ENCODE measurements at regions not wholly inside any gene's neighbourhood (a gene's known extent, or its start where the extent isn't known, plus 50 kb on each side); places are given as distances from the start of the nearest gene placed in this dataset.
A peak's percentile ranks its signal among the peaks of the same experiment; 100 is the strongest.

DNA sequence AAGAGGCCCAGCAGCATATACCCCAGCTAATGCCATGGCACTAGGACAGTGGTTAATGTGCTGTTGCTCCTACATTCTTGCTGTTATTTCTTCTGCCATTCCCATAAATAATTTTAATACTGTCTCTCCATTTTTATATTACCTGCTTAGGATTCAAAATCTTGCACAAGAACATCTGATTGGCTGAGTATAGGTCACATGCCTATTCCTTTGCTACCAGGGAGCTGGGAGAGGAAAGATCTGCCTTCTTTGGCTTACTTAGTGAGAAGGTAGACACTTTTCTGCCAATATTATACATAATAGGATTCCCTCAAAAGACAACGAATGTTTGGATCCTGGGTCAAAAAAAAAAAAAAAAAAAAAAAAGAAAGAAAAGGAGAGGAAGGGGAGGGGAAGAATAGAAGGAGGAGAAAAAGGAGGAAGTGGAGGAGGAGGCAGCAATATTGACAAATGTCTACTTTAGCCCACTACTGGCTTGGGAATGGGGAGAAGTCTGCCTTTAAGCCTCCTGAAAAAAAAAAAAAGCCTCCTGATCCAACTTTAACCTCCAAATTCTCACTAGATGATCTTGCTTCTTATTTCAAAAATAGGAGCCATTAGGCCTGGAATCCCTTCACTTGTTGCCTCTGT is 134.5 kb upstream of the HNRNPU start:
- DNase-seq (ENCODE audit: low spot score): no peak
- intact Hi-C loops (cut with DNase I): loop anchor here in 1 of 2 donors (10.0 kb wide), 1 partner anchor 56 kb away; no protein-coding TSS in a partner anchor

DNA sequence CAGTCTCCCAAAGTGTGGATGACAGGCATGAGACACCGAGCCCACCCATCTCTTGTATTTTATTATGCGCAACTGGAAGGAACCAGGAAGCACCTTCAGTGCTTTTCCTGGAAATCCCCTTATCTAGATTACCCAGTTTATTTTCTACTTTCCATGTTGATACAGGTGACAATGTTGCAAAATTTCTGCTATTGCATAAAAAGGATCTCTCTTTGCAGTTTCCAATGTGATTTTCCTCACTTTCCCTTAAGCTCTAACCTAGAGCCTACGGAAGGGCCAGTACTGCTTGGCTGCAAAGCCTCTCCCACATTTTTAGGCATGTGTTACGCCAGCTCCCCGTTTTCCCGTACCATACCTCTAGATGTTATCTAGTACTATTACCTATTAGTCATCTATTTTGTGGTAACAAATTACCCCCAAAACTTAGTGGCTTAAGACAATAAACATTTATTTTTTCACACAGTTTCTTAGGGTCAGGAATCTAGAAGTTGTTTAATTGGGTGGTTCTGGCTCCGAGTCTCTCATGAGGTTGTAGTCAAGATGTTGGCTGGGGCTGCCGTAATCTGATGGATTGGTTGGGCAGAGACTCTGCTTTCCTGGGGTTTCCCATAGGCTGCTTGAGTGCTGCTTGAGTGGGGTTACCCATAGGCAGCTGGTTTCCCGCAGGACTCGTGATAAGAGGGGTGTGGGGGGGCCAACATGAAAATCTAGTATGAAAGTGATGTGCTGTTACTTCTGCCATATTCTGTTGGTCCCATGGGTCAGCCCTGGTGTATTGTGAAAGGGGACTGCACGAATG is 131.5 kb upstream of the HNRNPU start:
- DNase-seq (ENCODE audit: low spot score): no peak
- intact Hi-C loops (cut with DNase I): loop anchor here in 1 of 2 donors (10.0 kb wide), 1 partner anchor 59 kb away; no protein-coding TSS in a partner anchor

DNA sequence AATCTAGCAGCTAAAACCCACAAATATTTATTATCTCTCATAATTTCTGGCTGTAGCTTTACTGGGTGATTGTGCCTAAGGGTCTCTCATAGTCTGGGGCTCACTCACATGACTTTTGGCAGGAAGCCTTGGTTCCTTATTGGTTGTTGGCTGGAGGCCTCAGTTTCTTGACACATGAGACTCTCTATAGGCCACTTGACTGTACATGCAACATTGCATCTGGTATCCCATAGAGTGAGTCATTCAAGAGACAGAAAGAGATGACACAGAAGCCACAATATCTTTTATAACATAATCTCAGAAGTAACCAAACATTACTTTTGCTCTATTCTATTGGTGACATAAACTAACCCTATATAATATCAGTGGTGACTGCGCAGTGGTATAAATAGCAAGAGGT is 128.5 kb upstream of the HNRNPU start:
- intact Hi-C loops (cut with DNase I): loop anchor here in 1 of 2 donors (10.0 kb wide), 1 partner anchor 62 kb away; no protein-coding TSS in a partner anchor
- DNase-seq (ENCODE audit: low spot score): no peak

DNA sequence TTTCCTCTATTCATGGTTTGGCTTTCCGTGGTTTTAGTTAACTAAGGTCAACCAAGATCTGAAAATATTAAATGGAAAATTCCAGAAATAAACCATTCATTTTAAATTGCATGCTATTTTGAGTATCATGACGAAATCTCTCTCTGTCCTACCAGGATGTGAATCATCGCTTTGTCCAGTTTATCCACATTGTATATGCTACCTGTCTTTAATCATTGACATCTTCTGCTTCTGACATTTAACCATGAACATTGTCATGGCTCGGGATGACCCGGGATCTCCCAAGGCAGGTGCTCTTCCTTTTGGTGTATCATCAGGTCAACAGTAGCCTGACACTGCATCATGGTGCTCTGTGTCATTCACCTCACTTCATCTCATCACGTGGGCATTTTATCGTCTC is 125.5 kb upstream of the HNRNPU start:
- no peak for DNase-seq (ENCODE audit: low spot score)
- intact Hi-C loops (cut with DNase I): loop anchor here in 1 of 2 donors (10.0 kb wide), 1 partner anchor 65 kb away; no protein-coding TSS in a partner anchor

DNA sequence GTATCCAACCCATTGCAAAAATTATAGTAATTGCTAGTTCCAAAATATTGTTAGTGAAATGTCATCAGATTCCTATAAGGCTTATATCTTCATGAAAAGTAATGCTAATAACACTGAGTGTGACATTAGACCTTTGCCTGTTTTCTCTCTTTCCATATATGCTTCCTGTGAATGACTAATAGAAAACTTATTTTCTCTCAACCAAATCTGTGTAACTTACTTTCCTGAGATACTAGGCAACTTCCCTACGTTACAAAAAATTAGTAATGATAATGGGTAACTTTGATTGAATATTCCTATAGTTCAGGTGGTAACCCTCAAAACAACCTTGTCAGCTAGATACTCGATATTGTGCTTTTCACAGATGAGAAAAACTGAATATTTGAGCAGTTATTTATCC is 124.2 kb upstream of the HNRNPU start:
- intact Hi-C loops (cut with DNase I): no loop called here
- no peak for DNase-seq (ENCODE audit: low spot score)

DNA sequence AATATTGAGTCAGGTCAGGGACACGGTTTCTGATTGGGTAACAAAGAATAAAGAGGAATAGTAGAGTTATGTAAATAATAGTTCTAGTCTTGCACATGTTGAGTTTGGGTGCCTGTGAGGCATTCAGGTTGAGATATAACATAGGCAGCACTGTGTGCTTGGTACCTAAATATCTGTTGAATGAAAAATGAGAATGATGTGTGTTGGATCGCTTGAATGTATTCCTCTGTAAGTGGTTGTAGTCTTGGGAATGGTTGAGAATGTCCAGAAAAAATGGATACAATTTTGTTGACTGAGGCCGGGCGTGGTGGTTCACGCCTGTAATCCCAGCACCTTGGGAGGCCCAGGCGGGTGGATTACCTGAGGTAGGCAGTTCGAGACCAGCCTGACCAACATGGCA is 116.3 kb upstream of the HNRNPU start:
- no peak for DNase-seq (ENCODE audit: low spot score)
- intact Hi-C loops (cut with DNase I): no loop called here

DNA sequence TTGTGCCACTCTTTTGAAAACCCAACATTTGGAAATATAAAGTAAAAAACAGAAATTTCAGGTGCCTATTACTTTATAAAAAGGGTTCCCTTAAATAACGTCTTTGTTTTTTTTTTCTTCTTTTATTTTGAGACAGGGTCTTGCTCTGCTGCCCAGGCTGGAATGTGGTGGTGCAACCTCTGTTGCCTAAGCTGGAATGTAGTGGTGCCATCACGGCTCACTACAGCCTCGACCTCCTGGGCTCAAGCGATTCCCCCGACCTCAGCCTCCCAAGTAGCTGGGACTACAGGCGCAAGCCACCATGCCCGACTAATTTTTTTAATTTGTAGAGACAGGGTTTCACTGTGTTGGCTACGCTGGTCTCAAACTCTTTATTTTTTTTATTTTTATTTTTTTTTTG is 110.2 kb upstream of the HNRNPU start:
- DNase-seq (ENCODE audit: low spot score): no peak
- intact Hi-C loops (cut with DNase I): loop anchor here in 1 of 2 donors (10.0 kb wide), 1 partner anchor 140 kb away; the partner anchor contains the start of gene COX20

DNA sequence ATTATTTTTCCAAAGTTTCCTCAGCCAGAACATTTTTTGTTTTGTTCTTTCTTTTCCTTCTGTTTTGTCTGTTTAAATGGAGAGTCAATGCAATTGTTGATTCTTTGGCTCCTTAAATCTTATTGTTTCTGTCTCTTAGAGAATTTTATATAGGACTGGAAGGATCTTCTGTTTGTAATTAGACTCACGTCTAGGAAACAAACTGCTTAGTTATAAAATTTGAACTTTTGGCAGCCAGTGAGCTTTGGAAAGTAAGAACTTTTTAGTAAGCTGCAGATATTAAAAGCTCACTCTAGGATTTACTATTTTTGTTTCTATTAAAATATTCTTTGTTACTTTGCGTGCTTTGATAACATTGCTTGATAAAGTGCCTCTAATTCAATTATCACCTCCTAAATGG is 109.8 kb upstream of the HNRNPU start:
- intact Hi-C loops (cut with DNase I): loop anchor here in 1 of 2 donors (10.0 kb wide), 1 partner anchor 139 kb away; the partner anchor contains the start of gene COX20
- no peak for DNase-seq (ENCODE audit: low spot score)

DNA sequence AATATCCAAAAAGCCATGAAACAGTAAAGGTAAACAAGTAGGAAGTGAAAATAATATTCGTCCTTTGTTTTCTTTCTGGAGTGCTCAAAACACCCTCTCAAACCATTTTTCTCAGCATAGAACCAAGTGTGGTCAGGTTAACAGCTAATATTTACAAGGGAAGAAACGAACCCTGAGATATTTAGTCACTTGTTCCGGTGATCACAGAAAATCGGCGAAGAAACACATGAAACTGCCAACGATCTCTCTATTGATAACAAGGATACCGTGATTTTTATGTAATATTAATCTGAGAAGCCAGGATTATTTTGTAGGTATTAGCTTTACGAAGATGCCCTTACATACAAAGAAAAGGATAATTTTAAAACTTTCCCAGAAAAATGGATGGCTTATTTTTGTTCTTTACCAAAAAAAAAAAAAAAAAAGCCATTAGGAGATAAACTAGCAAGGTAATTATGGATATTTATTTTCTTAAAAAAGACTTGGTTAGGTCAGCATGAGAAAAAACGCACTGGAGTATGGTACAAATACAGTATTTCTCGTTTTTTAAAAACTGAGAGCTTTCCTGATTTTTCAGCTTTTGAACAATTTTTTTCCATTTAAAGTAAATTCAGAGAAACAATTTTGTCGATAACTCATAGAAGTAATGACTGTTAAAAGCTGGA is 107.3 kb upstream of the HNRNPU start:
- intact Hi-C loops (cut with DNase I): loop anchor here in 1 of 2 donors (10.0 kb wide), 1 partner anchor 137 kb away; the partner anchor contains the start of gene COX20
- DNase-seq (ENCODE audit: low spot score): no peak

DNA sequence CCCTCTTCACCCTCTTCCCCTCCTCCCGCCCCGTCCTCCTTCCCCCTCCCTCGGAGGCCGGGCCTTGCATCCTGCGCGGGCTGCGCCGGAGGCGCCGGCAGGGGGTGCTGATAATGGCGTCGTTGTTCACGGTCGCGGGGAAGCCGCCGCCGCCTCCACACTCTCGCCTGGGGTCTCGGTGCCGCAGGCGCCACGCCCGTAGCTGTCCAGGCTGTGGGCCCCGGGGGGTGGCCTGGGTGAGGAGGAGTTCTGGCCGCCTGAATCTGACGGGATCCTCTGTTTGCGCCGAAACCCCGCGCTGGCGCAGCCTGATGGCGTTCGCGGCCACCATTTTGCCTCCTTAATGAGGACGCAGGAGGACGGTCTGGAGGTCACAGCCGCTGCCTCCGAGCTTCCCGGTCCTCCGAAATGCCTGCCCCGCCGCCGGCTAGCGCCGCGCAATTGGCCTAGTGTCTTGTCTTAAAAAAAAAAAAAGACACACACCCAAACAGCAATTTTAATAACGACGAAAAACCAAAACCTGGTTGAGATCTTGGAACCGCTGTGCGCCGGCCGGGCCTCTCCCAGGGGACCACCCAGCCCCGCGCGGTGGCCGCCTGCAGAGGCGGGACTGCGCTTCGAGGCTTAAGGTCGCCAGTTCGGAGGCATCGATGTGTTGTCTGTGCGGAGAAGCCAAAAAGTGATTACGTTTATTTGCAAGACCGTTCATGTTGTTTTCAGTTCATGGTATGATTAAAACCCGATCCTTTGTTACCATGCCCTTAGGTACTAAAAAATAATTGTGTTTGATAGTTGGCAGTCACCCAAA is 106.6 kb upstream of the HNRNPU start:
- intact Hi-C loops (cut with DNase I): loop anchor here in 1 of 2 donors (10.0 kb wide), 1 partner anchor 136 kb away; the partner anchor contains the start of gene COX20
- peak; percentile 98 for DNase-seq (ENCODE audit: low spot score)

DNA sequence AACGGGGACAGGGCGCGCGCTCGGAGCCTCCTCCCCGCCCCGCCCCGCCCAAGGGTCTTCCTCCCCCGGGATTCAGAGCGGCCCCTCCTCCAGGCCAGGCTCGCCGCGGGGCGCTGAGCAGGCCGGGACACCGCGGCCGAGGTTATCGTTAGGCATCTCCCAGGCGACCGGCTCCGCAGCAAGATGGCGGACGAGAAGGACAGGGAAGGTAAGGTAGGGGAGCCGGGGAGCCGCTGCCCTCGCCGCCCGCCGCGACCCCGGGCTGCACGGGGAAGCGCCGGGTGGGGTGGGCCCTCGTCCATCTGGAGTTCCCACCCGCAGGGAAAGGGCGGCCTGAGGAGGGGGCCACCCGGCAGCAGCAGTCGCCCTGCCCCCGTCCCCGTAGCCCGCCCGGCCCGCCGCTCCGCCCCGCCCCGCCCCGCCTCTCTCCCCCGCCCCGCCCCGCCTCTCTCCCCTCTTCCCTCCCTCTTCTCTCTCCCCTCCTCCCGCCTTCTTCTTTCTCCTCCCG is 105.9 kb upstream of the HNRNPU start:
- intact Hi-C loops (cut with DNase I): loop anchor here in 1 of 2 donors (10.0 kb wide), 1 partner anchor 135 kb away; the partner anchor contains the start of gene COX20
- DNase-seq (ENCODE audit: low spot score): peak; percentile 92

DNA sequence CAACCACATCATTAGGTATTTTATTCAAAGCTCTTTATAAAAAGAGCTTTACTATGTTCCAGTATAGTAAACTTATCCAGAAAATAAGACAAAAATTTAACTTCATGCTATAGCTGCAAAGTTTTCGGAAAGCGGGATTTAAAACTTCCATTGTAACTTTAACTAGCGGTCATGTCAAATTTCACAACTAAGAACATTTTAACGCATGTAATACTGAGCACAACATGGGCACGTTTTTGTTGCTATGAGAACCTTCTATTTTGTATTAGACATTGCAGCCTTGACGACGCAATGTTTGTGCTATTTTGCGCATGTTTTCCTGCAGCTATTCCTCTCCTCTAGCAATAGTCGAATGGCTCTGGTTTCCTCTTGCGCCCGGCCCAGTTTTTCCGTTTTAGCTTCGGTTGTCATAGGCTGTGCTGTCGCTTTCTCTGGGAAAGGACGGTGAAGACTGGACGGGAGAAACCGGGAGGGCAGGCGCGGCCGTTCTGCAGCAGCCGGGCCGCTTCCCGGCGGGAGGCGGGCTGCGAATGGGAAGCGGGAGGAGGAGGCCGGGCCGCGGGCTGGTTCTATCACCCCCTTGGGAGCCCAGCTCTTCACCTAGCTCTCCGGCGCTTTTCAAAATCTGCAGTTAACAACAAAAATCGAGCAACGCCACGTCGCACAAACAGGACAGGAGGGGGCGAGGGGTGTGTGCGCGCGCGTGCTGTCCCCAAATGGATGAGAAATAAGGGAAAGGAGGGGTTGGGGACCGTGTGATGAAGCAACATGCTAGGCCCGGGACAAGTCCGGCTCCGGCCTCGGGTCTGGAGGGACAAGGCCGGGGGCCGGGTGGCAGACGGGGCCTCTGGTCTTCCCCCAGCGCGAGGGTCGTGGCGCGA is 105.3 kb upstream of the HNRNPU start:
- intact Hi-C loops (cut with DNase I): loop anchor here (10.0 kb wide), 2 partner anchors 105 to 135 kb away; partner anchors contain the start of genes HNRNPU (in 2 of the 2) and COX20 (in 1 of the 2)
- DNase-seq (ENCODE audit: low spot score): peak; percentile 94

DNA sequence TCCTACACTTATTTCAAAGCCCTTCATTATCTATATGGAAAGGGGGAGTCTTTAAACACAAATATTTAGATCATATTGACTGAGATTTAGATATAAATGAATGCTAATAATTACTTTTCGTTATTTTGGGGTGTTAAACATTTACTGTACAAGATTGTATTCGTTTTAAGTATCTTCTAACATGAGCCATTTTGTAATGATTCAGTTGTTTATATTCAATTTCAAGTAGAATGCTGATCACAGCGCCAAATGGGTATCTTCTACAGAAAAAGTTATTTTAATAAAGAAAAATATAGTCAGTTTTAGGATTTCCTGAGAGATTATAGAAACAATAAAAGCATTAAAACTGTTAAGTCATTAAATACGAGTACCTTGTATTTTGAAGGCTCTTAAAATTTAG is 104.5 kb upstream of the HNRNPU start:
- no peak for DNase-seq (ENCODE audit: low spot score)
- intact Hi-C loops (cut with DNase I): loop anchor here (10.0 kb wide), 1 partner anchor 104 kb away; the partner anchor contains the start of gene HNRNPU (in 2 of the 2)

DNA sequence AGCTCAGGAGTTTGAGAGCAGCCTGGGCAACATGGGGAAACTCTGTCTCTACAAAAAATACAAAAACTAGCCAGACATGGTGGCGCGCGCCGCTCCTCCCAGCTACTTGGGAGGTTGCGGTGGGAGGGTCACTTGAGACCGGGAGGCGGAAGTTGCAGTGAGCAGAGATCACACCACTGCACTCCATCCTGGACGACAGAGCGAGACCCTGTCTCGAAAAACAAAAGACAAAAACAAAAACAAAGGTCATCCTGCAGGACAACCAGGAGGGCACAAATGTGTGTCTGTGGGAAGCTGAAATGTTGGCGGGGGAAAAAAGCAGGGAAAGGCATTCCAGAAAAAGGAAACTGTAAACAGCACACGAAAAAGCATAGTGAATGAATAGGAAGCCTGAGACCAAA is 104.1 kb upstream of the HNRNPU start:
- intact Hi-C loops (cut with DNase I): loop anchor here (10.0 kb wide), 1 partner anchor 104 kb away; the partner anchor contains the start of gene HNRNPU (in 2 of the 2)
- DNase-seq (ENCODE audit: low spot score): no peak

DNA sequence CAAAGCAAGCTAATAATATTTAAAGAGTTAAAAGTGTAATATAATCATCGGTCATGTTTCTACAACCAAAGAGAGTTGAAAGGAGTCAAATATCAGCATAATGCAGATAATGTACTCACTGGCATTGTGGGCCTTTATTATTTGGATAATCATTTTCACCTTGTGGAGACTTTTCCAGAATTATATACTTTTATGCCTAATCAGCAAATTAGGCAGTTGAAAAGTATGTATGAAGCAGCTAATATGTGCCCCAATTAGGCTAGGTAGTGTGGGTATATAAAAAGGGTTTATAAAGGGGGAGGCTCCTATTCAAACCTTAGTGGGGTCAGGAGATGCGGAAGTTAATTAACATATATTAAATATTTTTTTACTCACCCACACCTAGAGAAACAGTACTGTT is 102.8 kb upstream of the HNRNPU start:
- no peak for DNase-seq (ENCODE audit: low spot score)
- intact Hi-C loops (cut with DNase I): loop anchor here (10.0 kb wide), 1 partner anchor 102 kb away; the partner anchor contains the start of gene HNRNPU (in 2 of the 2)

DNA sequence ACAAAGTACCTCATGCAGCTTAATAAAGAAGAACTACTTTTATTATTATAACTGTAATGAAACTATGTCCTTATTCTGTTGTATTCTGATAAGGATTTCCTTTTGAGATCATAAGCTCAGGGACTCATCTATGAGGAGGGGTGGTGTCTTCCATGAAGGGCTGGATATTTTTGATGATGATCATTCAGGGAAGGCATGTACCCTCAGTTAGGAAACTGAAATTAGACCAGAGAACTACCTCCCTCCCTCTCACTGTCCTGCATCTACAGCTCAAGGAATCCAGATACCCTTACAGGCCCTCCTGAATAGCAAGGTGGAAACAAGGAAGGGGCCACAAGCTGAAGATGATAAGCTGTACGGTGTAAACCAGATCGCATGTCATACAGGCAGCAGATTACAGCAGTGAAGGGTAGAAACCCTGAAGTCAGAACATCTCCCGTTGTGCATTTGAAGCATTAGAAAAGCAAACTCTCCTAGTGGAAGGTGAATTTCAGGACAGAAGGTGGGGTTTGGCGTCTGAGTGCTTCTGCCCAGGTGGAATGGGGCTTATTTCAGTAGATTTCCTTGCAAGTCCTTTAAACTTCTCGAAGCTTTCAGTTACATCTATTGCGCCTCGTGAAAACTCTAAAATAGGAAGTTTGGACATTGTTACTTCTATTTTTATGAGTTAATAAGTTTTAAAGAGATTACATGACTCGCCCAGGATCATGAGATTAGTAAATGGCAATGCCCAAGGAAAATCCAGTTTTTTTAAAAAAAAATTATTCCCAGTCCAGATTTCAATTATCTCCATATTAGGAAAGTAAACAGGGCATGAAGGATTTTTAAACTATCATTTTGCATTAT is 101.1 kb upstream of the HNRNPU start:
- intact Hi-C loops (cut with DNase I): loop anchor here (10.0 kb wide), 1 partner anchor 101 kb away; the partner anchor contains the start of gene HNRNPU (in 2 of the 2)
- no peak for DNase-seq (ENCODE audit: low spot score)
